Endothelial cell of umbilical vein (primary cell): ENCODE measurements at regions not wholly inside any gene's neighbourhood (a gene's known extent, or its start where the extent isn't known, plus 50 kb on each side); places are given as distances from the start of the nearest gene placed in this dataset.

Experiments
- BruUV-seq: library from RNA; stranded (reverse); fragments of 400-500 nt; replicated peaks from 2 replicates; lab custom pipeline; 2021; lab: Mats Ljungman, UMichigan
- CTCF ChIA-PET: fragments of 300-600, 350-600 bp; sonication (Branson Sonifier 250); formaldehyde crosslinking; loops from one replicate; lab custom pipeline; 2021; ENCODE audit warnings: antibody characterized with exemption, inconsistent platforms; lab: Charles Lee
- POLR2A ChIA-PET: fragments of 300-600, 350-600 bp; sonication (Branson Sonifier 250); formaldehyde crosslinking; loops from one replicate; lab custom pipeline; 2021; ENCODE audit warnings: antibody characterized with exemption, inconsistent platforms; lab: Charles Lee
- DNase-seq: peaks from one replicate; pipeline ENCODE4 v3.0.0-alpha.2; 2011; ENCODE audit warnings: low read depth, low spot score
- FAIRE-seq: peaks from 2 replicates; lab custom pipeline; 2011; peaks lifted over from hg19 to GRCh38; lab: Jason Lieb, UNC
- H2AFZ ChIP-seq: 2 replicates; pipeline ENCODE4 v1.6.0; 2012; ENCODE audit warnings: low read depth, low read length, control low read depth, inconsistent platforms
- H3K27ac ChIP-seq: 2 replicates; pipeline ENCODE4 v1.5.1; 2011; ENCODE audit warnings: low read depth, mild to moderate bottlenecking, control low read depth, low read length, moderate library complexity; ENCODE audit not compliant: insufficient read depth
- H3K27me3 ChIP-seq, 2 experiments: 2 replicates each; pipeline versions ENCODE4 v1.6.0 to v1.6.1; 2011; ENCODE audit warnings: low read length in 2 of 2, mixed read lengths in 1 of 2; ENCODE audit not compliant: control insufficient read depth in 2 of 2, insufficient read depth in 2 of 2
- H3K36me3 ChIP-seq, 2 experiments: 2 replicates in 1 of 2; 3 replicates in 1 of 2; pipeline ENCODE4 v1.5.1; 2011; ENCODE audit warnings: low read length in 2 of 2, mild to moderate bottlenecking in 1 of 2, moderate library complexity in 1 of 2; ENCODE audit not compliant: control insufficient read depth in 2 of 2, insufficient read depth in 2 of 2; ENCODE audit errors: extremely low read depth in 1 of 2
- H3K4me1 ChIP-seq: 3 replicates; pipeline ENCODE4 v1.5.1; 2011; ENCODE audit warnings: mild to moderate bottlenecking, low read length; ENCODE audit not compliant: control insufficient read depth, insufficient read depth; ENCODE audit errors: extremely low read depth
- H3K4me2 ChIP-seq: 2 replicates; pipeline ENCODE4 v1.6.1; 2011; ENCODE audit warnings: low read length, control low read depth, mixed read lengths; ENCODE audit not compliant: insufficient read depth
- H3K4me3 ChIP-seq, 3 experiments: fragments of 200-600 bp in 1 of 3; sonication (generic), shearing (Covaris generic) in 1 of 3; replicated peaks in 1 of 3; 2 replicates each; pipeline ENCODE4 v1.5.1; 2011 to 2016; ENCODE audit warnings: control low read depth in 3 of 3, low read length in 3 of 3, mild to moderate bottlenecking in 2 of 3, inconsistent platforms in 1 of 3, low read depth in 1 of 3, moderate library complexity in 1 of 3; ENCODE audit not compliant: insufficient read depth in 1 of 3
- H3K79me2 ChIP-seq: 2 replicates; pipeline ENCODE4 v1.6.0; 2012; ENCODE audit warnings: low read length, inconsistent platforms; ENCODE audit not compliant: control insufficient read depth, insufficient read depth
- H3K9ac ChIP-seq: replicated peaks from 2 replicates; pipeline ENCODE3; 2011; ENCODE audit warnings: low read length, control low read depth; ENCODE audit not compliant: insufficient read depth; ENCODE audit errors: extremely low read depth
- H3K9me1 ChIP-seq: replicated peaks from 3 replicates; pipeline ENCODE4 v1.6.0; 2011; ENCODE audit warnings: mild to moderate bottlenecking, low read length; ENCODE audit not compliant: control insufficient read depth, insufficient read depth; ENCODE audit errors: extremely low read depth
- H3K9me3 ChIP-seq: replicated peaks from 2 replicates; pipeline ENCODE4 v1.5.1; 2012; ENCODE audit warnings: low read length, inconsistent platforms; ENCODE audit not compliant: control insufficient read depth, insufficient read depth
- H4K20me1 ChIP-seq: replicated peaks from 2 replicates; pipeline ENCODE3; 2011; ENCODE audit warnings: mild to moderate bottlenecking, low read length; ENCODE audit not compliant: control insufficient read depth, insufficient read depth; ENCODE audit errors: extremely low read depth
- EZH2 ChIP-seq: IDR thresholded peaks from 2 replicates; pipeline ENCODE4 v1.6.1; 2012; ENCODE audit warnings: borderline replicate concordance, low read depth, mild to moderate bottlenecking, moderate library complexity, low read length, inconsistent platforms; ENCODE audit not compliant: severe bottlenecking
- FOS ChIP-seq: IDR thresholded peaks from 2 replicates; pipeline ENCODE4 v1.6.1; 2011; ENCODE audit warnings: mild to moderate bottlenecking, low read length, moderate library complexity, borderline replicate concordance; ENCODE audit not compliant: insufficient read depth
- GATA2 ChIP-seq: IDR thresholded peaks from 2 replicates; pipeline ENCODE4 v1.7.0; 2011; ENCODE audit warnings: low read depth, mild to moderate bottlenecking, moderate library complexity, mixed read lengths, low read length; ENCODE audit not compliant: insufficient read length, insufficient read depth
- JUN ChIP-seq: IDR thresholded peaks from 2 replicates; pipeline ENCODE4 v1.6.1; 2011; ENCODE audit warnings: borderline replicate concordance, low read depth; ENCODE audit not compliant: insufficient read length, insufficient read depth
- MYC ChIP-seq: IDR thresholded peaks from one replicate; pipeline ENCODE4 v1.6.1; 2011; ENCODE audit warnings: mild to moderate bottlenecking, low read depth, low read length
- POLR2A ChIP-seq: IDR thresholded peaks from 2 replicates; pipeline ENCODE4 v1.6.1; 2012; ENCODE audit warnings: low read depth, mild to moderate bottlenecking, control low read depth, low read length
- POLR2AphosphoS5 ChIP-seq: IDR thresholded peaks from 2 replicates; pipeline ENCODE4 v1.6.1; 2012; ENCODE audit warnings: low read depth, mild to moderate bottlenecking, control low read depth, low read length, moderate library complexity; ENCODE audit not compliant: insufficient read depth
- dilution Hi-C: fragments of 300-500 bp; cut with MboI; formaldehyde crosslinking; loops from one replicate; pipeline ENCODE4 v1.15.0; 2019; ENCODE audit warnings: low sequenced_read_pairs; ENCODE audit not compliant: extremely low pct_ligation_motif_present
- intact Hi-C: fragments of 100-400 bp; cut with micrococcal nuclease; formaldehyde crosslinking; loops from one replicate; pipeline ENCODE4 v1.10.0; 2022
- TF ChIP-seq, protein P1 (sequence below), 2 donors: IDR thresholded peaks; 1 replicate in 1 of 2; 2 replicates in 1 of 2; pipeline ENCODE4 v1.5.1; 2011; ENCODE audit warnings: low read length in 2 of 2, mild to moderate bottlenecking in 2 of 2, moderate library complexity in 2 of 2, control low read depth in 1 of 2, inconsistent platforms in 1 of 2, low read depth in 1 of 2; ENCODE audit not compliant: insufficient read depth in 1 of 2; ENCODE audit errors: extremely low read depth in 1 of 2
- TF ChIP-seq, protein P2 (sequence below): IDR thresholded peaks from 2 replicates; pipeline ENCODE4 v1.6.1; 2011; ENCODE audit not compliant: insufficient read depth, insufficient read length

DNA sequence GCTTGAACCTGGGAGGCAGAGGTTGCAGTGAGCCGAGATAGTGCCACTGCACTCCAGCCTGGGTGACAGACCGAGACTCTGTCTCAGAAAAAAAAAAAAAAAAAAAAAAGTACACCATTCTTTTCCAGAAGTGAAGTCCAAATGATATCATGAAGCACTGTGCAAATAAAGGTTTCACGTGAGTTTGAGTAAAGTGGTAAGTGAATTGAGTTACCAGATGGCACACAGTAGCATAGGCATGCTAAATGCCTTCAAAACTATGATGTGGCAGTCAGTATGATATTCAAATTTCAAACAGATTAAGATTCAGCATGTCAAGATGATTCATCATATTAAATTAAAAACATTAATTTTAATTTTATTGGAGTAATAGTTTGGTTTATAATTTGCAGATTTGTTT is 195.2 kb downstream of the TAF11L14 start:
- dilution Hi-C loops, result no loop called here
- no peak for DNase-seq

More for the DNA sequence above, 195.2 kb downstream of the TAF11L14 start:
- CTCF ChIA-PET, result no interaction called here
- no peaks in the 10 kb centered on the region for H3K27me3 ChIP-seq
- no peaks in the 10 kb centered on the region for H3K79me2 ChIP-seq
- H3K9me1 ChIP-seq, result no peaks in the 10 kb centered on the region
- no TSS peak for BruUV-seq
- H3K27ac ChIP-seq, result no peak overlapping the region
- no peak overlapping the region for H3K4me3 ChIP-seq
- H3K4me1 ChIP-seq, result no peaks in the 10 kb centered on the region
- H3K9me3 ChIP-seq, result no peaks in the 10 kb centered on the region
- H3K36me3 ChIP-seq, result no peaks in the 10 kb centered on the region
- FAIRE-seq, result no peak
- no peaks in the 10 kb centered on the region for H4K20me1 ChIP-seq
- POLR2A ChIA-PET, result no interaction called here
- no peak overlapping the region for H2AFZ ChIP-seq
- H3K9ac ChIP-seq, result no peak overlapping the region
- intact Hi-C loops, result no loop called here
- H3K4me2 ChIP-seq, result no peak overlapping the region
- TF ChIP-seq EZH2 (no peak), MYC (no peak), GATA2 (no peak), JUN (no peak), POLR2AphosphoS5 (no peak), POLR2A (no peak), FOS (no peak)
- TF ChIP-seq, protein P1, sequence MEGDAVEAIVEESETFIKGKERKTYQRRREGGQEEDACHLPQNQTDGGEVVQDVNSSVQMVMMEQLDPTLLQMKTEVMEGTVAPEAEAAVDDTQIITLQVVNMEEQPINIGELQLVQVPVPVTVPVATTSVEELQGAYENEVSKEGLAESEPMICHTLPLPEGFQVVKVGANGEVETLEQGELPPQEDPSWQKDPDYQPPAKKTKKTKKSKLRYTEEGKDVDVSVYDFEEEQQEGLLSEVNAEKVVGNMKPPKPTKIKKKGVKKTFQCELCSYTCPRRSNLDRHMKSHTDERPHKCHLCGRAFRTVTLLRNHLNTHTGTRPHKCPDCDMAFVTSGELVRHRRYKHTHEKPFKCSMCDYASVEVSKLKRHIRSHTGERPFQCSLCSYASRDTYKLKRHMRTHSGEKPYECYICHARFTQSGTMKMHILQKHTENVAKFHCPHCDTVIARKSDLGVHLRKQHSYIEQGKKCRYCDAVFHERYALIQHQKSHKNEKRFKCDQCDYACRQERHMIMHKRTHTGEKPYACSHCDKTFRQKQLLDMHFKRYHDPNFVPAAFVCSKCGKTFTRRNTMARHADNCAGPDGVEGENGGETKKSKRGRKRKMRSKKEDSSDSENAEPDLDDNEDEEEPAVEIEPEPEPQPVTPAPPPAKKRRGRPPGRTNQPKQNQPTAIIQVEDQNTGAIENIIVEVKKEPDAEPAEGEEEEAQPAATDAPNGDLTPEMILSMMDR (IDR thresholded peaks at IDR 0.05; ENCODE audit: extremely low read depth in 1 of 2, insufficient read depth in 1 of 2, low read depth in 1 of 2, low read length in 2 of 2), result no peak
- TF ChIP-seq, protein P2, sequence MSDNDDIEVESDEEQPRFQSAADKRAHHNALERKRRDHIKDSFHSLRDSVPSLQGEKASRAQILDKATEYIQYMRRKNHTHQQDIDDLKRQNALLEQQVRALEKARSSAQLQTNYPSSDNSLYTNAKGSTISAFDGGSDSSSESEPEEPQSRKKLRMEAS, result no peak
